IMR-90 (cell line): ENCODE measurements at regions not wholly inside any gene's neighbourhood (a gene's known extent, or its start where the extent isn't known, plus 50 kb on each side); places are given as distances from the start of the nearest gene placed in this dataset.

Source experiments
- ATAC-seq: fragments of 200-7000 bp; cut with Tn5 transposase; 2 replicates; pipeline ENCODE4 v1.9.1; 2020; ENCODE audit warnings: low read depth, mild to moderate bottlenecking, moderate library complexity
- BruUV-seq: library from RNA; stranded (reverse); fragments of 400-500 nt; replicated peaks from 2 replicates; lab custom pipeline; 2021; lab: Mats Ljungman, UMichigan
- CTCF ChIA-PET: fragments of 300-600 bp; formaldehyde crosslinking; extraction: SDS; loops from one replicate; lab custom pipeline; 2021; ENCODE audit warnings: antibody characterized with exemption; lab: Yijun Ruan, JAX
- POLR2A ChIA-PET: fragments of 300-600 bp; sonication (Branson Sonifier 250); formaldehyde crosslinking; loops from one replicate; lab custom pipeline; 2022; ENCODE audit warnings: antibody characterized with exemption; ENCODE audit not compliant: unreplicated experiment; lab: Charles Lee
- DNase-seq: peaks from one replicate; pipeline ENCODE4 v3.0.0; 2013
- H2AFZ ChIP-seq: replicated peaks from 2 replicates; pipeline ENCODE3; 2013; ENCODE audit warnings: low read length, mild to moderate bottlenecking; ENCODE audit not compliant: poor library complexity
- H2AK5ac ChIP-seq: 2 replicates; pipeline ENCODE4 v1.6.1; 2013; ENCODE audit warnings: low read depth, low read length, inconsistent platforms
- H2AK9ac ChIP-seq: replicated peaks from 2 replicates; pipeline ENCODE3; 2013; ENCODE audit warnings: mild to moderate bottlenecking, low read depth, low read length, moderate library complexity; ENCODE audit not compliant: poor library complexity
- H2BK120ac ChIP-seq: 2 replicates; pipeline ENCODE4 v1.6.1; 2013; ENCODE audit warnings: low read depth, low read length, inconsistent platforms
- H2BK15ac ChIP-seq: 3 replicates; pipeline ENCODE4 v1.6.1; 2013; ENCODE audit warnings: low read depth, low read length, inconsistent platforms
- H2BK20ac ChIP-seq: 2 replicates; pipeline ENCODE4 v1.6.1; 2013; ENCODE audit warnings: low read depth, mild to moderate bottlenecking, inconsistent platforms, low read length, moderate library complexity
- H2BK5ac ChIP-seq: 2 replicates; pipeline ENCODE4 v1.6.1; 2013; ENCODE audit warnings: mild to moderate bottlenecking, low read depth, low read length, inconsistent platforms; ENCODE audit not compliant: poor library complexity, severe bottlenecking
- H3K14ac ChIP-seq: replicated peaks from 2 replicates; pipeline ENCODE4 v1.6.1; 2013; ENCODE audit warnings: low read depth, low read length, inconsistent platforms
- H3K18ac ChIP-seq: 2 replicates; pipeline ENCODE4 v1.6.1; 2013; ENCODE audit warnings: low read depth, low read length, control low read depth
- H3K23ac ChIP-seq: 2 replicates; pipeline ENCODE4 v1.6.1; 2013; ENCODE audit warnings: low read depth, low read length, inconsistent platforms
- H3K27ac ChIP-seq: 2 replicates; pipeline ENCODE4 v1.5.1; 2013; ENCODE audit warnings: mild to moderate bottlenecking, control low read depth, low read length; ENCODE audit not compliant: insufficient read depth
- H3K27me3 ChIP-seq: 2 replicates; pipeline ENCODE4 v1.6.1; 2013; ENCODE audit warnings: low read length; ENCODE audit not compliant: control insufficient read depth, insufficient read depth
- H3K36me3 ChIP-seq: 2 replicates; pipeline ENCODE4 v1.6.1; 2013; ENCODE audit warnings: low read length, mixed read lengths; ENCODE audit not compliant: control insufficient read depth, insufficient read depth
- H3K4ac ChIP-seq: 2 replicates; pipeline ENCODE4 v1.6.1; 2013; ENCODE audit warnings: low read depth, low read length, inconsistent platforms
- H3K4me1 ChIP-seq: 2 replicates; pipeline ENCODE4 v1.6.1; 2013; ENCODE audit warnings: low read length, mixed read lengths; ENCODE audit not compliant: control insufficient read depth, insufficient read depth
- H3K4me2 ChIP-seq: 2 replicates; pipeline ENCODE4 v1.6.1; 2013; ENCODE audit warnings: low read depth, mild to moderate bottlenecking, control low read depth, low read length, moderate library complexity
- H3K4me3 ChIP-seq: 2 replicates; pipeline ENCODE4 v1.5.1; 2013; ENCODE audit warnings: low read depth, mild to moderate bottlenecking, control low read depth, low read length, moderate library complexity; ENCODE audit not compliant: insufficient read depth
- H3K56ac ChIP-seq: 2 replicates; pipeline ENCODE4 v1.6.1; 2013; ENCODE audit warnings: low read length, inconsistent platforms; ENCODE audit not compliant: insufficient read depth; ENCODE audit errors: extremely low read depth
- H3K79me1 ChIP-seq, 2 experiments: 2 replicates each; pipeline ENCODE4 v1.6.1; 2013; ENCODE audit warnings: low read length in 2 of 2, inconsistent platforms in 1 of 2, low read depth in 1 of 2
- H3K9ac ChIP-seq: 2 replicates; pipeline ENCODE4 v1.6.1; 2013; ENCODE audit warnings: low read depth, low read length, control low read depth
- H3K9me1 ChIP-seq: 2 replicates; pipeline ENCODE4 v1.6.1; 2013; ENCODE audit warnings: low read length, inconsistent platforms; ENCODE audit not compliant: insufficient read depth
- H3K9me3 ChIP-seq: 2 replicates; pipeline ENCODE4 v1.6.1; 2013; ENCODE audit warnings: low read length; ENCODE audit not compliant: control insufficient read depth, insufficient read depth
- H4K20me1 ChIP-seq: 2 replicates; pipeline ENCODE4 v1.6.1; 2013; ENCODE audit warnings: low read length, inconsistent platforms; ENCODE audit not compliant: insufficient read depth
- H4K5ac ChIP-seq: 2 replicates; pipeline ENCODE4 v1.6.1; 2013; ENCODE audit warnings: mild to moderate bottlenecking, low read depth, low read length, control low read depth
- H4K8ac ChIP-seq, 2 experiments: 2 replicates each; pipeline ENCODE4 v1.6.1; 2013; ENCODE audit warnings: low read depth in 2 of 2, low read length in 2 of 2, control low read depth in 1 of 2, inconsistent platforms in 1 of 2
- H4K91ac ChIP-seq: 2 replicates; pipeline ENCODE4 v1.6.1; 2013; ENCODE audit warnings: low read depth, low read length, inconsistent platforms; ENCODE audit not compliant: insufficient read depth
- CHD1 ChIP-seq: IDR thresholded peaks from 2 replicates; pipeline ENCODE4 v1.6.1; 2012; ENCODE audit warnings: low read depth, low read length, improper control_type of control experiment
- FOS ChIP-seq: fragments of 150-350 bp; IDR thresholded peaks from 2 replicates; pipeline ENCODE4 v1.6.1; 2016; ENCODE audit warnings: low read depth, low read length
- MXI1 ChIP-seq: IDR thresholded peaks from 2 replicates; pipeline ENCODE4 v1.6.1; 2012; ENCODE audit warnings: low read depth, mild to moderate bottlenecking, low read length, moderate library complexity, borderline replicate concordance
- NFE2L2 ChIP-seq: fragments of 150-350 bp; IDR thresholded peaks from 2 replicates; pipeline ENCODE4 v1.6.1; 2016; ENCODE audit warnings: low read depth, mild to moderate bottlenecking, low read length
- POLR2A ChIP-seq: IDR thresholded peaks from 2 replicates; pipeline ENCODE4 v1.6.1; 2012; ENCODE audit warnings: mild to moderate bottlenecking, low read depth, low read length
- RAD21 ChIP-seq: IDR thresholded peaks from 2 replicates; pipeline ENCODE4 v1.6.1; 2012; ENCODE audit warnings: low read length, improper control_type of control experiment
- RFX5 ChIP-seq: IDR thresholded peaks from 2 replicates; pipeline ENCODE4 v1.8.0; 2012; ENCODE audit warnings: low read depth, mild to moderate bottlenecking, low read length, moderate library complexity
- WGBS, 2 experiments: methylation state at CpG; one replicate each; pipeline versions ENCODE4 v1.1.5 to v1.1.7; 2013; ENCODE audit warnings: missing lambda C conversion rate in 2 of 2; ENCODE audit not compliant: insufficient read length in 1 of 2; ENCODE audit errors: extremely low coverage in 2 of 2; 5-methylcytosine and 5-hydroxymethylcytosine counted together
- dilution Hi-C: fragments of 300-500 bp; cut with HindIII; formaldehyde crosslinking; loops from one replicate; pipeline ENCODE4 v1.14.3; 2018; ENCODE audit warnings: low sequenced_read_pairs; ENCODE audit not compliant: unreplicated experiment
- in situ Hi-C: fragments of 300-500 bp; cut with MboI; formaldehyde crosslinking; loops from 3 replicates; pipeline ENCODE4 v1.14.3; 2019; ENCODE audit warnings: low sequenced_read_pairs, inconsistent platforms, mixed read lengths
- intact Hi-C: fragments of 100-400 bp; cut with micrococcal nuclease; formaldehyde crosslinking; loops from 2 replicates; pipeline ENCODE4 v1.10.0; 2022
- TF ChIP-seq, protein P1 (sequence below): fragments of 150-350 bp; IDR thresholded peaks from 2 replicates; pipeline ENCODE4 v1.6.1; 2016; ENCODE audit warnings: low read depth, mild to moderate bottlenecking, low read length, moderate library complexity, borderline replicate concordance

DNA sequence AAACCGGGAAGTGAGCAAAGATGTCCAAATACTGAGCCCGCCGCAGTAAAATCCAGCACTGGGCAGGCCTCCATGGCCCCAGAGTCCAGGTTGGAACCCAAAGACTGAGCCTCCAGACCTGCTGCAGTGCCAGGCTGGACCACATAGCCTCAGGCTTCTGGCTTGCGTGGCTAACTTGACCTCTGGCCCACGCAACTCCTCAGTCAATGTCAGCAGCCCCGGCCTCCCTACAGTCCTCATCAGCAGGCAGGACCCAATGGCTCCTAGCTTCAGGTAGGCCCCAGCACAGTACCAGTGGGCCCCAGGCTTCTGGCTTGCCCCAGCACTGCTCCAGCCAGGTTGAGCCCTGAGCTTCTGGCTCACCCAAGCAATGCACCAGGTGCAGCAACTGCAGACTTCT lies 245.1 kb upstream of the AFDN start:
- no peaks in the 10 kb centered on the region for H3K79me1 ChIP-seq

More for the DNA sequence above, 245.1 kb upstream of the AFDN start:
- H3K36me3 ChIP-seq: no peaks in the 10 kb centered on the region
- H2AK5ac ChIP-seq: no peak overlapping the region
- no peak overlapping the region for H2BK20ac ChIP-seq
- no peaks in the 10 kb centered on the region for H4K20me1 ChIP-seq
- no peak overlapping the region for H3K23ac ChIP-seq
- no peak overlapping the region for H3K4me3 ChIP-seq
- H2BK15ac ChIP-seq: no peak overlapping the region
- H2AFZ ChIP-seq: no peak overlapping the region
- no peak overlapping the region for H3K14ac ChIP-seq
- TF ChIP-seq POLR2A (no peak), FOS (no peak), RAD21 (no peak), MXI1 (no peak), NFE2L2 (no peak), CHD1 (no peak), RFX5 (no peak)
- TF ChIP-seq, protein P1, sequence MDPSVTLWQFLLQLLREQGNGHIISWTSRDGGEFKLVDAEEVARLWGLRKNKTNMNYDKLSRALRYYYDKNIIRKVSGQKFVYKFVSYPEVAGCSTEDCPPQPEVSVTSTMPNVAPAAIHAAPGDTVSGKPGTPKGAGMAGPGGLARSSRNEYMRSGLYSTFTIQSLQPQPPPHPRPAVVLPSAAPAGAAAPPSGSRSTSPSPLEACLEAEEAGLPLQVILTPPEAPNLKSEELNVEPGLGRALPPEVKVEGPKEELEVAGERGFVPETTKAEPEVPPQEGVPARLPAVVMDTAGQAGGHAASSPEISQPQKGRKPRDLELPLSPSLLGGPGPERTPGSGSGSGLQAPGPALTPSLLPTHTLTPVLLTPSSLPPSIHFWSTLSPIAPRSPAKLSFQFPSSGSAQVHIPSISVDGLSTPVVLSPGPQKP: no peak
- no peak overlapping the region for H4K5ac ChIP-seq
- no peak overlapping the region for H3K18ac ChIP-seq
- dilution Hi-C loops (no loop called here), intact Hi-C loops (no loop called here), in situ Hi-C loops (no loop called here)
- H3K9ac ChIP-seq: no peak overlapping the region
- H2BK5ac ChIP-seq: no peak overlapping the region
- H4K91ac ChIP-seq: no peak overlapping the region
- H2BK120ac ChIP-seq: no peak overlapping the region
- no peak overlapping the region for H2AK9ac ChIP-seq
- H4K8ac ChIP-seq: no peak overlapping the region
- WGBS, 2 experiments: 67% methylated on average over 3 of the region's 6 CpGs; no CpG with 5 or more reads in 1 of the 2 experiments
- CTCF ChIA-PET: no interaction called here
- ATAC-seq: no peak
- POLR2A ChIA-PET: no interaction called here
- H3K4me2 ChIP-seq: no peak overlapping the region
- peaks cover 30% of the 10 kb centered on the region for H3K9me3 ChIP-seq
- H3K27me3 ChIP-seq: no peaks in the 10 kb centered on the region
- DNase-seq: no peak
- H3K27ac ChIP-seq: no peak overlapping the region
- H3K9me1 ChIP-seq: no peaks in the 10 kb centered on the region
- H3K4ac ChIP-seq: no peak overlapping the region
- no peak overlapping the region for H3K56ac ChIP-seq
- H3K4me1 ChIP-seq: no peaks in the 10 kb centered on the region
- BruUV-seq: no TSS peak
